ENCODE measurements at regions not wholly inside any gene's neighbourhood (a gene's known extent, or its start where the extent isn't known, plus 50 kb on each side); places are given as distances from the start of the nearest gene placed in this dataset.
"Not testable (repeated sequence)": the region's sequence is repeated elsewhere in the genome, so short reads cannot be mapped to it uniquely, and the experiment has no call there.

DNA sequence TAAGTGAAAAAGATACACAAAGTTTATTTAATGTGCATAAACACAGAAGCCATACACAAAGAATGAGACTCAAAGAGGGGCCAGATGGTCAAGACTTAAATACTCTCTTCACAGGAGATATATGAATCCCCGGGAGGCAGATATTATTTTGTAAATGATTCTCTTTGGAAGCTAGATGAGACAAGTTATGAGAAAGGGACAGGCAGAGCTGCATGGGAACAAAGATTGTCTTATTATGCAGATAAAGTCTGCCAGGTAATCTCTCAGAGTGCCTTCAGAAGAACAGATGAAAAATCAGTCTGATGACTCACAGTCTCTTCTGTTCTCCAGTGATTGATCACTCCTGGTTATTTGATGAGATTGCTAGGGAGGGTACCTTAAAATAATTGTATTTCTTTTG, 89.0 kb downstream of the NAF1 start:
- DNase-seq (ENCODE audit: low spot score) = no peak

DNA sequence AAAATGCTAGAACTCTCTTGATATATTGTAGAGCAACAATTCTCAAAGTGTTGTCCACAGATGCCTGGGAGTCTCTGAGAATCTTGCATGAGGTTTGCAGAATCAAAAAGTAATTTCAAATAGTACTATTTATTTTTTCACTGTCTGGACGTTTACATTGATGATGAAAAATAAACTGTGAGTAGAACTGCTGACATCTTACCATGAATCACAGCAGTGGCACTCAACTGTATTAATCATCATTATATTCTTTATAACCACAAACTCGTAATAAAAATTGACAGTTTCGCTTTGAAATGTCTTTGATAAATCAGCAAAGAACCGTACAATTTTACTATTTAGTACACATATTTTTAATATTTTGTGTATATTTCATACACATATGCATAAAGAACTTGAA, 94.5 kb downstream of the NAF1 start:
- no peak for DNase-seq (ENCODE audit: low spot score)

DNA sequence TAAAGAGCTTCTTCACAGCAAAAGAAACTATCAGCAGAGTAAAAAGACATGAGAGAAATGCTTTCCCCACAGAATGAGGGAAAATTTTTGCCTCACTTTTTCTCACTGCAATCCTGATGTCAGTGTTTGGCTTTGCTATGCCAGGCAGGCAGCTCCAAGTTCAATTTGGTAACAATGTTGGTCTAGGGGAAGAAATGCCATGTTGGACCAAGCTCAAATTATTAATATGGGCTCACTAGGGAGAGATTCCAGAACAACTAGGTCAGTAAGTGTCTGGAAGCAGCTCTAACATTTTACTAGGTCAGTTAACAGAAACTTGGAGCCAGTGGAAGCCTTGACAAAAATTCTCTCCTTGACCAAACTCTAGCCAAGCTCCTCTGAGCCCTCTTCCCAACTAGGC, 95.4 kb downstream of the NAF1 start:
- peak; percentile 11 for DNase-seq (ENCODE audit: low spot score)

DNA sequence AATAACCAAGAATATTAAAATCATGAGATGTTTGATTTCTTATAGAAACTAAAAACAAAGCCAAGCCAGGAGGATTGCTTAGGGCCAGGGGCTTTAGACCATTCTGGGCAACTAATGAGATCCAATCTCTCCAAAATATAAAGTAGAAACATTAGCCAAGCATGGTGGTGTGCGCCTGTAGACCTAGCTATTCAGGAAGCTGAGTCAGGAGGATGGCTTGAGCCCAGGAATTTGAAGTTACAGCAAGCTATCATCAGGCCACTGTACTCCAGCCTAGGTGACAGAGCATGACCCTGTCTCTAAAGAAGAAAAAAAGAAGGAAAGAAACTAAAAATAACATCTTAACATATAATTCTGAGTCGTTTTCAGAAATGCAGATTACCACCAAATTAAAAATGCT, 96.7 kb downstream of the NAF1 start:
- no peak for DNase-seq (ENCODE audit: low spot score)

DNA sequence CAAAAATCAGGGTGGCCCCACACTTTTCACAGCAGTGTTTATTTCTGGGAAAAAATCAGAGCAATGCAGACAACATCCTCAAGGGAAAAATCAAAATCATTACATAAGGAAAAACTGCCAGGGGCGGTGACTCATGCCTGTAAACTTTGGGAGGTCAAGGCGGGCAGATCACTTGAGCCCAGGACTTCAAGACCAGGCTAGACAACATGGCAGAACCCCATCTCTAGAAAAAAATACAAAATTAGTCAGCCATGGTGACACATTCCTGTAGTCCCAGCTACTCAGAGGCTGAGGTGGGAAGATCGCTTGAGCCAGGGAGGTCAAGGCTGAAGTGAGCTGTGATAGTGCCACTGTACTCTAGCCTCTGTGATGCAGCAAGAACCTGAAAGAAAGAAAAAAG, 102.8 kb downstream of the NAF1 start:
- DNase-seq (ENCODE audit: low spot score) = peak; percentile 5

DNA sequence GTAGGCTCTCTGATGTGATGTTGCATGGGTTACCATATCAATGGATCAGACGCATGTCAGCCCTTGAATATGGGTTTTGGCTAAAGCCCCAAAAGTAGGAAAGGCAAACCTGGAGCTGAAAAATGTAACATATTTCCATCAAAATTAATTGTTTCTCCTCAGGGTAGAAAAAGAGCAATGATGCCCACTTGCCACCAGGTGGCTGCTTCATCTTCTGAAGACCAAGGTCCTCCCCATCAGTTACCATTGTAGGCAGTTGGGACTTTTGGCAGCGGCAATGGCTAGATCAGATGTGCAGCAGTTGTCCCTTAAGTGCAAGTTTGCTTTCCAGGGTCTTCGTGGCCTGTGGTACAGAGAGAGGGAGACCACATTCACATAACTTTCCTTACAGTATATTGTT, 118.2 kb downstream of the NAF1 start:
- peak; percentile 27 for DNase-seq (ENCODE audit: low spot score)

DNA sequence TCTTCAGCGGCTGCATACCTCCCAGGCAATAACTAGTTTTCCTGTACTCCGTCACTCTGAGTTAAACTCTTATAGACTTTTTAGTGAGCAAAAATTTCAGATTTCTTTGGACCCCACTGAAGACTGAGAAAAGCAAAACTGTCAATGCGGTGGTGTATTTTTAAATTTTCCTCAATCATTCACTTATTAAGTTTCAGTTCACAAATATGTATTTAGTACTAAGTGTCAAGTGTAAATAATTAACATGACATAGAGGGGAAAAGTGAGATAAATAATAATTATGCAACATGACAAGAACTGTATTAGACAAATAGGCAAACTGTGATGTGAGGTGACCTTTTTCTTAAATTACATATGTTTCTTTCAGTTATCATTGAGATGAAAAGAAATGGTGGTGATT, 124.4 kb downstream of the NAF1 start:
- no peak for DNase-seq (ENCODE audit: low spot score)

DNA sequence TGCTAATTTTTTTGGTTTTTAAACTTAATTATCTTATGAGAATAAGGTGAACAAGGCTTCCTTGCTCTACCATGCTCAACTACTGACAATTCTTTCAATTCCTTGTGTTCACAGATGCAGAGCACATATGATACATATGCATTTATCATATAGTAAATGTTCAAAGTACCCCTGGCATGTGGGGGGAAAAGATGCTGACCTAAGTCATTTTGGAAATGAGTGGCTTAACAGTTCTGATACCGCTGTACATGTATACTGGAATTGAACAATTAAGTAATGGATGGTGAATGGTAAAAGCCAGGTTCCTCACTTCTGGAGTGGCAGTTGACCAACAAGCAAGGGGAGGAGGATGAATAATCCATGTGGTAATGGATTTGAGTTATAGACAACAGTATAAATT, 149.6 kb downstream of the NAF1 start:
- DNase-seq (ENCODE audit: low spot score) = no peak

DNA sequence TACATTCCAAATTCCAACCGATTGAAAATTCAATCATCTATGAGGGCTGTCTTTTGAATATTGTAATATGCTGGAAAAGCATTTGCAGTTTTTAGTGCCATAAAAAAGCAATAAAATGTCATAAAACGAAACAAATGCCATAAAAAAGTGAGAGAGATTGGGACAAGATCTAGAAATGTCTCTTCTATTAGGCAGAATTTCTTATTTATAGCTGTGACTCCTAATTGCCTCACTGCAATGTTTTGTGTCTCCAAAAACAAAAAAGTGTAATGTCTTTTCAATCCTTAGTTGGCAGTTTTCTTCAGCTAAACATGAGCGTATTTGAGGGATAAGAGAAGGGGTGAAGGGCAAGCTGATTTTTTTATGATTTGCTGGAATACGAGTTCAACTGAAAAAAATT, 153.9 kb downstream of the NAF1 start:
- DNase-seq (ENCODE audit: low spot score) = no peak

DNA sequence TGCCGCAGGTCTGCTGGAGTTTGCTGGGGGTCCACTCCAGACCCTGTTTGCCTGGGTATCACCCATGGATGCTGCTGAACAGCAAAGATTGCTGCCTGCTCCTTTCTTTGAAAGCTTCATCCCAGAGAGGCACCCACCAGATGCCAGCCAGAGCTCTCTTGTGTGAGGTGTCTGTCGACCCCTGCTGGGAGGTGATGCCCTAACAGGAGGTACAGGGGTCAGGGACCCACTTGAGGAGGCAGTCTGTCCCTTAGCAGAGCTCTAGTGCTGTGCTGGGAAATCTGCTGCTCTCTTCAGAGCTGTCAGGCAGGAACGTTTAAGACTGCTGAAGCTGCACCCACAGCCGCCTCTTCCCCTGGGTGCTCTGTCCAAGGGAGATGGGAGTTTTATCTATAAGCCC, 162.7 kb downstream of the NAF1 start:
- no peak for DNase-seq (ENCODE audit: low spot score)

DNA sequence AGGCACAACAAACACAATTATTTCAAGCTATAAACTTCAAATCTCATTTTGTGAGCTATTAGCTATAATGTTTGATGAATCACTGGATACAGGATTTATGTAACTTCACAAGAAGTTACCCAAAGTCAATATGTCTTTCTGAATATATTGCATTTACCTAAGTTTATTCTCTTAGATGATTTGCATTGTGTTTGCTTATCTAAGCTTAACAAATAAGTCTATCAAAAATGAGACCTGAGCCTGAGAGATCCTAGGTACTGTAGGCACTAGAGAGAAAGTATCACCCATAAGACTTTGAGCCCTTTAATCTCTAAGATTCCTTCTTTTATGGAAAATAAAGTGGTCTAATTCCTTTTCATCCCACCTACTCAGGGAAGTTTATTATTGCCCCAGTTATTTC, 178.2 kb downstream of the NAF1 start:
- DNase-seq (ENCODE audit: low spot score) = no peak

DNA sequence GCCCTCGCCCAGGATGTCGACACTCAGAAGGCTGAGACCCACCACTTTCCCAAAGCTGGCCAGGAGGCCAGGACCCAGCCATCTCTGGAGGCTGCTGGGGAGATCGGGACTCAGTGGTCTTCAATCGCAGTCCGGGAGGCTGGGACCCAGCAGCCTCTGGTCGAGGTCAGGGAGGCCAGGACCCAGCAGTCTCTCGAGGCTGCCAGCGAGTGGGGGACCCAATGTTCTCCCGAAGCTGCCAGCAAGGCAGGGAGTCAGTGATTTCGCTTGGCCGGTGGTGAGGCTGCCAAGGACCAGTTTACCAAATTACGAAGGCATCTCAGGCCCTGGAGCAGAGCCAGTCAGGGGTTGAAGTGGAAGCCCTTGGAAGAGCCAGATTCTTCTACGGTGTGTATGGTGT, 181.6 kb downstream of the NAF1 start:
- DNase-seq (ENCODE audit: low spot score) = no peak

DNA sequence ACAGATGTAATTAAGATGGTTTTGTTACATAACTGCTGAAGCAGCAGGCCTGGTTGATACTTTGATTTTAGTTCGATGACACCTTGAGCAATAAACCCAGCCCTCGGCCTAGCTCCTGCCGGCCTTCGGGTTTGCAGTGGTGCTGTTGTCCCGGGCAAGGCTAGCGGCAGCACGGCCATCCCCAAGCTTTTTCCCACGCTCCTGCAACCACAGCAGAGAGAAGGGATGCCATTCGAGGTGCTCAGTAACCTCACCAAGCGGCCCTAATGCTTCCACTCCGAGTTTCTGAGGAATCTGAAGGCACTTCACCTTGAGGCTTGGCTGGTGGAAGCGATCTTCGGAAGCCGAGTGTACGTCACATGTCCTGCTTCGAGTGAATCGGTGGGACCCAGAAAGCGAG, 182.1 kb downstream of the NAF1 start:
- no peak for DNase-seq (ENCODE audit: low spot score)

DNA sequence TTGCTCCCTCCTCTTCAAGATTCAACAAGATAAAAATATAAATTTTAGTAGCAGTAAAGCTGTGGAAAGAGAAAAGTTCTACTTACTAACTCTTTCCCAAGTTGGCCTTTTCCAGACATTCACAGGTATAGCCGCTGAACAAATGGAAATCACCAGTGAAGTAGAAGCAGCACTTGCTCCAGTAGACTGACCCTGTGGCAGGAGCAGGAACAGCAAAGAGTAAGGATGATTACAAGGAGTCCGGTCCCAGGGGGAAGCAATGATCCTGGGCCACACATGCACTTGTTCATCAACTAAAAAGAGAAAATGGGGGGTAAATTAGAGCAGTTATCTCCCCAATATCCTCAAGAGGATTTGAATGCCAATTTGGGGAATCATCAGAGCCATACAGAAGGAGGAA, 184.9 kb downstream of the NAF1 start:
- DNase-seq (ENCODE audit: low spot score) = no peak

DNA sequence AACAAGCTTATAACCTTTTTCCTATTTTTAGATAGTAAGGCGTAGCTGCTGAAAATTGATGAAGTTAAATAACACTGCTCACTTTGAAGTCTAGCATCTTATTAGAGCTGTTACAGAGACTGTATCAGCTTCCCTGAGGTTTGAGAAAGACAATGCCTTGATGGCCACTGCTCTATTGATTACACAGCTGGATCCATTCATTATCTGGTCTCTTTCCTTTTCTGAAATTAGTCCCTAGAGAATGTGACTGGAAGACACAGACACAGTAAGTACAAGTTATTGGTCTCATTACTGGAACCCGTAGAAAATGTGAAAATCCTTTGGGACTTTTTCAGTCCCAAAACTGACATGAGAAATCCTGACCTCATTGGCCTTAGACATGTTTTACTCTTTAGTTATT, 188.3 kb downstream of the NAF1 start:
- no peak for DNase-seq (ENCODE audit: low spot score)

DNA sequence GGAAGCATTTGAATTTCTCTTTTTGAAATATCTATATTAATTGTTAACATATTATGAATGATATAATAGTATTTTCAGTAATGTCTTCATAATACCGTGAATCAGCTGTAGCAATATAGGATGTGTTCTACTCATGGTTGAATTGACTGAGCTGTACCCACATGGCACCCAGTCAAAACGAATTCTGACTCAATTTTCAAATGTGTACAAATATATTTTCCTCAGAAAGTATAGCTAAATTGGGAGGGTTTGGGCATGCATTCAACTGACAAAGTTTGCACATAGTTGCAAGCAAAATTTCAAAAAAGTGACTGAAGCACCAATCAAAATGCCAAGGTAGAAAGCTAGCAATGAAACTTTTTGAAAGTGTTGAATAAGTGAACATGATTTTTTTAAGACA, 188.9 kb downstream of the NAF1 start:
- no peak for DNase-seq (ENCODE audit: low spot score)

DNA sequence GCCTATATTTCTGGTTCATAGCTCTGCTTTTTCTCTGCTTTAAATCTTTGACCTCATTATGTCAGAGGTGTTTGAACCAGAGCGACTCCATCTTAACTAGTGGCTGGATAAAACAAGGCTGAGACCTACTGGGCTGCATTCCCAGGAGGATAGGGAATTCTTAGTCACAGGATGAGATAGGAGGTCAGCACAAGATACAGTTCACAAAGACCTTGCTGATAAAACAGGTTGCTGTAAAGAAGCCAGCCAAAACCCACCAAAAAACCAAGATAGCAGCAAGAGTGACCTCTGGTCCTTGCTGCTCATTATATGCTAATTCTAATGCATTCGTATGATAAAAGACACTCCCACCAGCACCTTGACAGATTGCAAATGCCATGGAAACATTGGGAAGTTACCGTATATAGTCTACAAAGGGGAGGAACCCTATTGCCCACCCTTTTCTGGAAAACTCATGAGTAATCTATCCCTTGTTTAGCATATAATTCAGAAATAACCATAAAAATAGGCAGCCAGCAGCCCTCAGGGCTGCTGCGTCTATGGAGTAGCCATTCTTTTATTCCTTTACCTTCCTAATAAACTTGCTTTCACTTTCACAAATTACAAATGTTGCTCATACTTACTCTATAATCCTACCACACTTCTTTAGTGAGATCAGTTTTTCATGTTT, 193.9 kb downstream of the NAF1 start:
- no peak for DNase-seq (ENCODE audit: low spot score)

DNA sequence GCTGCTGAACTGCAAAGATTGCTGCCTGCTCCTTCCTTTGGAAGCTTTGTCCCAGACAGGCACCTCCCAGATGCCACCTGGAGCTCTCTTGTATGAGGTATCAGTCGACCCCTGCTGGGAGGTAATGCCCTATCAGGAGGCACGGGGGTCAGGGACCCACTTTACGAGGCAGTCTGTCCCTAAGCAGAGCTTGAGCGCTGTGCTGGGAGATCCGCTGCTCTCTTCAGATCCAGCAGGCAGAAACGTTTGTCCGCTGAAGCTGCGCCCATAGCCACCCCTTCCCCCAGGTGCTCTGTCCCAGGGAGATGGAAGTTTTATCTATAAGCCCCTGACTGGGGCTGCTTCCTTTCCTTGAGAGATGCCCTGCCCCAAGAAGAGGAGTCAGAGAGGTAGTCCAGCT, 197.5 kb downstream of the NAF1 start:
- no peak for DNase-seq (ENCODE audit: low spot score)

DNA sequence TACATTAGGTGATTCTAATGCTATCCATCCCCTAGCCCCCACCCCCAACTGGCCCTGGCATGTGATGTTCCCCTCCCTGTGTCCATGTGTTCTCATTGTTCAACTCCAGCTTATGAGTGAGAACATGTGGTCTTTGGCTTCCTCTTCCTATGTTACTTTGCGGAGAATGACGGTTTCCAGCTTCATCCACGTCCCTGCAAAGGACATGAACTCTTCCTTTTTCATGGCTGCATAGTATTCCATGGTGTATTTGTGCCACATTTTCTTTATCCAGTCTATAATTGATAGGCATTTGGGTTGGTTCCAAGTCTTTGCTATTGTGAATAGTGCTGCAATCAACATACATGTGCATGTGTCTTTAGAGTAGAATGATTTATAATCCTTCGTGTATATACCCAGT, 200.7 kb downstream of the NAF1 start:
- DNase-seq (ENCODE audit: low spot score) = not testable (repeated sequence)

DNA sequence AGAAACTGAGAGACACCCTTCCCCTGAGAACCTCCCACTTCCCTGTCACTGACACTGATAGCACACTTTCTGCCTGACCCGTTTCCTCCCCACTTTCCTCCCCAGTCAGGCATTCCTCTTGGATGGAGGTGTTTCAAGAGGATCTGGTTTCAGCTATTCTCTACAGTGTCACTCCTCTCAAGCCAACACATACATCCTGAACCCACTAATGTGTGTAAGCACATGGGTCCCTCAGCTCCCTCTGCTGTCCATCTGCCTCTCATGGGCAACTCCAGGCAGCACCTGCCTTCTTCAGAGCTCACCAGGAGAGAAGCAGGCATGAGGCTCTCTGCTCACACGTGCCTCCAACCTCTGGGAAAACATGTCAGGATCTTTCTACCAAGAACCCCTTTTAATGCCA, 207.6 kb downstream of the NAF1 start:
- DNase-seq (ENCODE audit: low spot score) = no peak

DNA sequence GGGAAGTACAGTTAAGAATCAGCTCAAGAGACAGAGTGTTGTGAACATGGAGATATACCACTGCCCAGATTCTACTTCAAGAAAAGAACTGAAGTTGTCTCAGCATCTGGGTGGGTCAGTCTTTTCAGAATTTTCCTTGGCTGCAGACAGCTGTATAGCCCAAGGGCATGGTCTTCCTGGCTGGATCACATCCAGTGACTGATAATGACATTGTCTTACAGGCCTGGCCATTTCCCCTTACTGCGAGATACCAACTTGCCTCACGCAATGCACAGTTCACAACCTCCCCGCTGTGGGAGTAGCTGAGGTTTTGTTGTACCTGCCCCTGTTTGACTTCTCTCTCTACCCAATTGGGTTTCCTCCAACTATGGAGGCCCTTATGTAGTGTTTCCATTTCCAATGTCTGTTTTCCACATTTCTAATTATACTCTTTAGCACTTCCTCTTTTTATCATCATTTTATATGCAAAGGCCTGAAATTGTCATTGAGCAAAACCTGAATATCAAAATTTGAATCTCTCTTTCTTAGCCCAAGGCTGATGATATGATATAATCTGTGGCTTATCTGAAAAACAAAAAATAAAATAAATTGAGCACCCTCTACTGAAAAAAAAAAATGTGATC, 209.1 kb downstream of the NAF1 start:
- no peak for DNase-seq (ENCODE audit: low spot score)

DNA sequence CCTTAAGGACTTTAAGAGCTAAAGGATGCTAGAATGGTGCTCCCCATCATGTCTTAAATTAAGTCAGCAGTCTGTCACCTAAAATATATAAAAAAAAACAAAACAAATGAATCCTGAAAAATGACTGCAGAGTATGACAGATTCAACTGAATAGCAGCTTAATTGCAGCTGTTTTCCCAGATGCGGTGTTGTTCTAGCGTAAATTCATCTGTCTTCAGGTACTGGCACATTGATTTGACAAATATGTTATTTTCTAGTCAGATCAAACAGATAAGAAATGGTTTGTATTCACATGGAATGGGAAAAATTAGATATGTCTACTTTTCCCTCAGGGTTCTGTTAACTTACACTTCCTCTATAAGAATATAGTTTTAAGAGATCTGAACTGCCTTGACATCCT, 211.7 kb downstream of the NAF1 start:
- no peak for DNase-seq (ENCODE audit: low spot score)

DNA sequence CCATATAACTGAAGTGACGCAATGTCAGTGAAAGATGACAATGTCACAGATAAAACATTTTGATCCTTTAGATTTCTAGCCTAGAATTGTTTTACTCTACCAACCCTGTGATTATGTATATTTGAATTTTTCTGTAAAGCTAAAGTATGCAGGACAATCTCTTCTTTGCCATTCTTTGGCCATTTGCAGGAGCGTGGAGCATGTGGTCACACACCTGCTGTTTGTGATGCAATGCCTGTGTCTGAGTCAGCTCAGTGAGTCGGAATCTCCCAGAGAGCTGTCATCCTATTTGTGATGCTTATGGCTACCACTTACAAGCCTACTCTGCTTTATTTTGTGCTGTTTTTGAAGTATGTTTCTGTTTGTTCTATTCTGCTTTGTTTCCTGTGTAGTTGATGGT, 214.5 kb downstream of the NAF1 start:
- DNase-seq (ENCODE audit: low spot score) = no peak

DNA sequence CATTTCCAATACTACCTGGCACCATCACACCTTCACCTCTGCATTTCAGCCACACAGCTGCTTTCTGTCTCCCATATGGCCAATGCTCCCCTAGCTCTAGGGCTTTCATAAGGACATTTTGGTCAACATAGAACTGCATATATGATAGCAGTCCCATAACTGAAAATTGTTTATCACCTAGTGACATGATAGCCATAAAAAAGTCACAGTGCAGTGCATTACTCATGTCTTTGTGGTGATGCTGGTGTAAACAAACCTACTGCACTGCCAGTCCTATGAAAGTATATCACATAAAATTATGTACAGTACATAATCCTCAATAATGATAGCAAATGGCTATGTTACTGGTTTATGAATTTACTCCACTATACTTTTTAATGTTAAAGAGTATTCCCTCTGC, 221.0 kb downstream of the NAF1 start:
- DNase-seq (ENCODE audit: low spot score) = no peak
